ENCODE measurements at regions not wholly inside any gene's neighbourhood (a gene's known extent, or its start where the extent isn't known, plus 50 kb on each side); places are given as distances from the start of the nearest gene placed in this dataset.

DNA sequence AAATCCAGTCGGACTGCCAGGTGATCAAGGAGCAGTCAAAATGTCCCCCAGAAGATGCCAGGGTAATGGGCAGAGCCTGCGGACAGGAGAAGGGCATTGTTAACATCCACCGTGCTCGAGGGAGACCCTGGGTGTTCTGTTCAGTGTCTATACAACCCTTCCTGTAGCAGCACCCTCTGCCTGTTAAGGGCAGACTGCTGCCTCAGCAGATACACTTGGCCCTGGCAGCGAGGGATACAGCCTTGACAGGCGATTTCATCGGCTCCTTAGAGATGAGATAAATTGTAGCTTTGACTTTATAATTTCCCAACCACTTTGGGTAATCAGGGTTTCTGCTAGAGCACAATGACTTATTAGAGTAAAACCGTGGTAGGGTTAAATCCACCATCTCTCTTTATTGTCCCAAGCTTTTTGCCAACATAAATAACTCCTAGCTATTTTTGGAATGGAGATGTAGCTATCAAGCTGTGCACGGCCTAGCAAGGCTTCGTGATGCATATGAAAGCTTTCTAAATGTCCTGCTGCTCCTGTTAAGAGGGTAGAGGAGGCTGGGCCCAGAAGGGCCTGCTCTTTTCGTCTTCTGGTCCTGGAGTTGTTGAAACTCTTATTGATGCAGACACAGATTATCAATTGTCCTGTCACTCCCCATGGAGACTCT lies 195.9 kb downstream of the CPEB2 start:
- TF ChIP-seq, protein P1, sequence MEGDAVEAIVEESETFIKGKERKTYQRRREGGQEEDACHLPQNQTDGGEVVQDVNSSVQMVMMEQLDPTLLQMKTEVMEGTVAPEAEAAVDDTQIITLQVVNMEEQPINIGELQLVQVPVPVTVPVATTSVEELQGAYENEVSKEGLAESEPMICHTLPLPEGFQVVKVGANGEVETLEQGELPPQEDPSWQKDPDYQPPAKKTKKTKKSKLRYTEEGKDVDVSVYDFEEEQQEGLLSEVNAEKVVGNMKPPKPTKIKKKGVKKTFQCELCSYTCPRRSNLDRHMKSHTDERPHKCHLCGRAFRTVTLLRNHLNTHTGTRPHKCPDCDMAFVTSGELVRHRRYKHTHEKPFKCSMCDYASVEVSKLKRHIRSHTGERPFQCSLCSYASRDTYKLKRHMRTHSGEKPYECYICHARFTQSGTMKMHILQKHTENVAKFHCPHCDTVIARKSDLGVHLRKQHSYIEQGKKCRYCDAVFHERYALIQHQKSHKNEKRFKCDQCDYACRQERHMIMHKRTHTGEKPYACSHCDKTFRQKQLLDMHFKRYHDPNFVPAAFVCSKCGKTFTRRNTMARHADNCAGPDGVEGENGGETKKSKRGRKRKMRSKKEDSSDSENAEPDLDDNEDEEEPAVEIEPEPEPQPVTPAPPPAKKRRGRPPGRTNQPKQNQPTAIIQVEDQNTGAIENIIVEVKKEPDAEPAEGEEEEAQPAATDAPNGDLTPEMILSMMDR (IDR thresholded peaks at IDR 0.05; ENCODE audit: poor library complexity), result no peak
- no peak for TF ChIP-seq EZH2phosphoT487 (IDR thresholded peaks at IDR 0.05; ENCODE audit: low read depth, severe bottlenecking, unreplicated experiment)
